G401.6 (cell line): ENCODE measurements at regions not wholly inside any gene's neighbourhood (a gene's known extent, or its start where the extent isn't known, plus 50 kb on each side); places are given as distances from the start of the nearest gene placed in this dataset.
"Not testable (repeated sequence)": the region's sequence is repeated elsewhere in the genome, so short reads cannot be mapped to it uniquely, and the experiment has no call there.

Experiments
- FAIRE-seq: peaks from 2 replicates; lab custom pipeline; 2012; peaks lifted over from hg19 to GRCh38; lab: Jason Lieb, UNC

GRCh38 chr1:55441489-55441888 lies 226.3 kb upstream of the USP24 start:
- FAIRE-seq, result no peak

GRCh38 chr1:55437692-55438091 lies 222.5 kb upstream of the USP24 start:
- FAIRE-seq, result no peak

- not testable (repeated sequence) for FAIRE-seq
Measured at GRCh38 chr1:55430720-55431119, 215.6 kb upstream of the USP24 start.

- not testable (repeated sequence) for FAIRE-seq
Measured at GRCh38 chr1:55430206-55430605, 215.0 kb upstream of the USP24 start.

DNA sequence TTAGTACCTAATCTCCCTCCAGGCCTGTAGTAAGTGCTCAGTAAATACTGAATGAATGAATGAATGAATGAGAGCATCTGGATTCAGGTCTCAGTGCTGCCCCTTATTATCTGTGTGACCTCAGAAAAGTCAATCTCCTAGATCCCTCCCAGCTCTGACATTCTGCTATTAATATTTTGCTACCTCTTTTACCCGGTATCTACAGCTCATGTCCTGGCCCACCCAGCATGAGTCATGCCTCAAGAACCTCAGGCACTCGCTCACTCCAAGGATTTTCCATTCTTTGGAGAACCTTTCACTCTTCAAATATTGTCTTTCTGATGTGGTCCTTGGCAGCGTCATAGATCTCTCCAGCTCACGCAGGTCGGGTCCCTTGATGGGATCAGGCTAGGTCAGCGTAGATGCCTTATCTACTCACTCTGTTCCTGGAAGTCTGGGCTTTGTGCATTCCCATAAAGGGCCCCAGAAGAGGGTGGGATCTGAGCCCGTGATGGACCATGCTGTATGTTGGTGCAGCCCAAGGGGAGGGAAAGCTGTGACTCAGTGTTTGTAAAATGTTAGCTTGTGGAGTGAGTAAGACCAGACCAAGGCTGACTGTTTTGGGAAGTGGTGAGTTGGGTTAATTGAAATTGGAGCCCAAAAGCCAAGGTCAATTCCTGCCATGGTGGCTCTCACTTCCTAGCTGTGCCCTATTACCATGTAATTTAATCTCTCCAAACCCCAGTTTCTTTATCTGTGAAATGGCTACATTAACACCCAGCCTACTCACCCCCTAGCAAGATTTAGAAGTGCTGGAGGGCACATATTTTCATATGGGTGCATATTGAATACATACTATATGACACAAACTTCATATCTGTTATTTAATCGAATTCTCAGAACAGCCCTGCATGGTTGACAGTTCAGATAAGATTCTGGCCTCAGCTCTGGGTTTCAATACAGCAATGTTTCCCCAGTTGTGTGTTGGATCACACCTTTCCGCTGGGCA lies 214.1 kb upstream of the USP24 start:
- FAIRE-seq, result peak; percentile 94

DNA sequence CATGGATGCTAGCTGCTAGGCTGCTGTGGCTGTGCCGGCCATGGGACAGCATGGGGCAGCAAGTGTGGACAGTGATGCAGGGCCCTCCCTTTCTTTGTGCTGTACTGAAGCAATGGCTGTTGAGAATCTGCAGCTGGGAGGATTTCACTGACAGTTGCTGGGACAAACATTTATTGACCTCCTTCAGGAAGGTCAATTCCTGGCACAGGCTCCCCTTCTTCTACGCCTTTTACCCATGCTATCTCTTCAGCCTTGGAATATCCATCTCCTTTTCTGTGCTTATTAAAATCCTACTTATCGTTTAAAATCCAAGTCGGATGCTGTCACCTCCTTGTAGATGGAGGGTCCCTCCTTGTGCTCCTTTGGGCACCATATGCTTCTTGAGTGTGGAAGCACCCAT lies 213.1 kb upstream of the USP24 start:
- FAIRE-seq, result no peak

- FAIRE-seq, result no peak
Measured at GRCh38 chr1:55427606-55428005, 212.4 kb upstream of the USP24 start.

DNA sequence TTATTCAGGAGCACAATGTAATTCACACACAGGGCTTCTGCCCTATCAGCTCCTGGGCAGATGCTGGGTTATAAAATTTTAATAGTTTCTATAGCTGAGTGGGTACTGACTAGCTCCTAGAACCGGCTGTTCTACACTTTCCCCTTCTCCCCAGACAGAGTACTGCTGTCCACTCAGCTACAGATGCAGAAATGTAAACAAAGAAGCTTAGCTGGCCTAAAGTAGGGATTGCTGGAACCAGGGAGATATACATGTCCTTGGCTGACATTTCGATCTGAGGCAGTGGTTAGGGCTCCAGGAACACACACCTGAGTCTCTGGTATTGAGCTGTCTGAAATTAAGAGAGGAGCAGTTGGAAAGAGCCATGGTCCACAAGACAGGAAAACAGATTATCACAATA lies 211.5 kb upstream of the USP24 start:
- FAIRE-seq, result no peak

DNA sequence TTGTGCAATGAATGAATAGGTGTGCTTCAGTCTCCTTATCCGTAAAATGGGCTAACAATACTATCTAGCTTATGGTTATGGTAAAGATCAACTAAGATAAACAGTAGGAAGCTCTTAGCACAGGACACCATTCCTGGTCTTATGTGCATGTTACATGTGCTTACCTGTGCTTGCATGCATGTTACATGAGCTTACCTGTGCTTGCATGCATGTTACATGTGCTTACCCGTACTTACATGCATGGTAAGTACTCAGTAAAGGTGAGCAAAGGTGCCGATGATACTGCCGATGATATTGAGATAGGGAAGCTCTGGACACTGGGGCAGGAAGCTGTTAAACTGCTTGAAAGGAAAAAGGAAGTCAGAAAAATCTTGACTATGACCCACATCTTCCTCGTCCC lies 211.0 kb upstream of the USP24 start:
- no peak for FAIRE-seq

DNA sequence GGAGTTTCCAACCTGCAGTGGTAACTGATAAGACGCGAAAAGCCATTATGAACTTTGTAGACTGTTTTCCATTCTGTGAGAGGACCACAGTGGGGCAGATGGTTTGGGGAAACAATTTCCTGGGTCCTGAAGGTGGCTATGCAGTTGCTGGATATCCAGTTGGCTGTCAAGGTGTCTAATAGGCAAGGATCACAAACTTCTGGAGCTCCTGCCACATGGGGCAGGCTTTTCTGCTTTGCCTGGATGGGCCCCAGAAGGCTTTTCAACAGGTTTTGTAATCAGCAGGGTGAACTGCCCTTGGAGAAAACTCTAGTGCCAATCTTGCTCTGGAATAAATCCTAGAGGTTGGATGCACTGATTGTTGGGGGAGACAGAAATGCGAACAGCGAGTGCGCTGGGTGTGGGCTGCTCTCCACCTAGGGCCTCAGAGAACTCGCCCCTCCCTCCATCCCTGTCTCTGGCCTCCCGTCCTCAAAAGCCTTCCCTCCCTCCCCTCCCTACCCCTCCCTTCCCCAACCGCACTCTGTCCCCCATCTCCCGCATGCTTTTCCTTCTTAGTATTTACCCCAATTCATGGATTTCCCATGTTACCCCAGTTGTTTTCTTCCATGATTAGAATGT lies 210.3 kb upstream of the USP24 start:
- FAIRE-seq, result no peak

GRCh38 chr1:55423376-55423775 lies 208.2 kb upstream of the USP24 start:
- FAIRE-seq, result no peak

GRCh38 chr1:55420929-55421716 lies 206.0 kb upstream of the USP24 start:
- no peak for FAIRE-seq

GRCh38 chr1:55420026-55420425 lies 204.9 kb upstream of the USP24 start:
- FAIRE-seq, result no peak

DNA sequence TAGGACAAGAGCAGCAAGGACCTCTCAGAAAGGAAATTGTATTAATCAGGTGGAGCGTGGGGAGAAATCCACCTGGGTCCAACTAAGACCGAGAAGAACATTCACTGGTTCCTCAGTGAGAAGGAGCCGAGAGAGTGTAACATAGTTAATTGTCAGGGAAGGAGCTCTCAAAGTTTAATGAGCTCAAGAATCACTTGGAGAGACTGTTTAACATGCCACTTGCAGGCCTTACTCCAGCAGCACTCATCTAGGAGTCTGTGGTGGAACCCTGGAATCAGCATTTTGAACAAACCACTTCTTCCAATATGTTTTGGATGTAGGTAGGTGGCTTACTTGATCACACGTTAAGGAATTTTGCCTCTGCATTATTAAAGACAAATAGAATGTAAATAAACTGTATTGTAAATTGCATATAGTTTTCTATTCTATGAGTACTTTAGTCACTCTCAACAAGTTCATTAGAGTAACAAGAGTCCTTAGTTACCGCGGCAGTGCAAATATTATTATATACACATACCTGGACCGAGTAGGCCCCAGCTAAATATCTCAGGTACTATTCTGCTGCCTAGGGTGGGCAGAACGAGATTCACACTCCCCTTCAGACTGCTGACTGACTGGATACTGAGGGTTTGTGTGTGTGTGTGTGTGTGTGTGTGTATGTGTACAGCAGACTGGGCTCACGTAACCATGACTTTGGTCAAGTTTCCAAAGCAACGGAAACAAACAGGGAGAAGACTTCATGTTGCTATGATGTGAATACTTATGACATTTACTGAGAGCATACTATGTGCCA lies 203.2 kb upstream of the USP24 start:
- FAIRE-seq, result no peak

DNA sequence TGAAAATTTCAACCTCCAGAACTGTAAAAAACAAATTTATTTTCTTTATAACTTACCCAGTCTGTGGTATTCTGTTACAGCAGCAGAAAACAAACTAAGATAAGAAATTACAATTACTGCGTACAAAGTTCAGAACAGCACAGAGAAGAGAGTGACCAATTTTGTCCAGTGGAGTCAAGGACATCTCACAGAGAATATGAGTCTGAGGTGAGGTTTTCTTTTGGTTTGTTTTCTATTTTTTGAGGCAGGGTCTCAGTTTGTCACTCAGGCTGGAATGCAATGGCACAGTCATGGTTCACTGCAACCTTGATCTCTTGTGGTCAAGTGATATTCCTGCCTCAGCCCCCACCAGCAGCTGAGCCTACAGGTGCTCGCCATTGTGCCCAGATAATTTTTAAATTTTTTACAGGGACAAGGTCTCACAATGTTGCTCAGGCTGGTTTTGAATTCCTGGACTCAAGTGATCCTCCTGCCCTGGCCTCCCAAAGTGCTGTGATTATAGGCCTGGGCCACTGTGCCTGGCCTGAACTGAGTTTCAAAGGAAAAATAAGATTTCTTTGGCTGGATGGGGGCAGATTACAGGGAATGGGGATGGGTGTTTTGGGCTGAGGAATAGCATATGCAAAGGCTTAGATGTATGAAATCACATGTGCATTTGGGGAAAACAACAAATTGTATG lies 201.1 kb upstream of the USP24 start:
- FAIRE-seq, result no peak

DNA sequence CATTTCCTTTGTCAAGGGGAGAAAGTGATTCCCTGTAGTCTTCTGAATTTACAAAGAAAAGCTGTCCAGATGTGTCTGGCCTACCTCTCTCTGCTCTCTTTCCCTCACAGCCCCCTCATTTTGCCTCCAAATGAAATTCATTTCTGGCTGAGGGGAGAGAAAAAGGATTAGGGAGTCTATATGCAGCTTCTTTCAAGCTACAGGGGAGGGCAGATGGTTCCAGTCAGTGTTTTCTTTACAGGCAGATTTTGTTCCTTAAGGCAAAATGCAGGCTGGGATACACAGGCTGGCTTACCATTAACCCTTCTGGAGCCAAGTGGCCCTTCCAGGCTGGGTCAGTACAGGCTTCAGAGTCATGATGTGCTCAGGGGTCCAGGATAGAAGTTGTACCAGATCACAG lies 198.1 kb upstream of the USP24 start:
- no peak for FAIRE-seq

DNA sequence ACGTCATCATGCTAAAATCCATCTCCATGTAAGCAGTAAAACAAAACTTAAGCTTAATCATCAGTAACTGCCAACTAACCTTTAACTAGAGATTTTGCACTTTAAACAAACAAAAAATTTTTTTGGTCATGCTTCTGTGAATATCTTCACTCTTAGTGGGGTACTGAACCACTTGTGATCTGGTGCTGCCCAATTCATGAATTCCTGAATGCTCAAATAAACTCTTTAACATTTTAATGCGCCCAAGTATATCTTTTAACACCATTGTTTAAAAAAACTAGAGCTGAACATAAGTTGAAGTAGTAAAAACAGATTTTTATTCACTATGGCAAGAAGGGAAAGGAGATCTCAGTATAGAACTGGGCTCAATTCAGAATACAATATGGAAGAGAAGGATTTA lies 196.9 kb upstream of the USP24 start:
- FAIRE-seq, result no peak

- no peak for FAIRE-seq
Measured at GRCh38 chr1:55402671-55403464, 187.7 kb upstream of the USP24 start.

GRCh38 chr1:55402142-55402541 lies 187.0 kb upstream of the USP24 start:
- FAIRE-seq, result no peak

- no peak for FAIRE-seq
Measured at GRCh38 chr1:55400508-55400907, 185.3 kb upstream of the USP24 start.

- no peak for FAIRE-seq
Measured at GRCh38 chr1:55399346-55399745, 184.2 kb upstream of the USP24 start.
